HG02798 (cell line): ENCODE measurements at regions not wholly inside any gene's neighbourhood (a gene's known extent, or its start where the extent isn't known, plus 50 kb on each side); places are given as distances from the start of the nearest gene placed in this dataset.

Source experiments
- ATAC-seq: cut with Tn5 transposase; IDR thresholded peaks from one replicate; pipeline ENCODE4 v1.9.1; 2021; ENCODE audit warnings: mild to moderate bottlenecking; ENCODE audit not compliant: unreplicated experiment, poor library complexity

DNA sequence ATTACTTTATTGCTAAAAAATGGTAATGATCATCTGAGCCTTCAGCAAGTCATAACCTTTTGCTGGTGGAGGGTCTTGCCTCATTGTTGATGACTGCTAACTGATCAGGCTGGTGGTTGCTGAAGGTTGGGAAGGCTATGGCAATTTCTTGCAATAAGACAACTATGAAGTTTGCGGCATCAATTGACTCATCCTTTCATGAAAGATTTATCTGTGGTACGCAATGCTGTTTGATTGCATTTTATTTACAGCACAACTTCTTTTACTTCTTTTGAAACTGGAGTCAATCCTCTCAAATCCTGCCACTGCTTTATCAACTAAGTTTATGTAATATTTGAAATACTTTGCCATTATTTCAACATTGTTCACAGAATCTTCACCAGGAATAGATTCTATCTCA, 58.3 kb upstream of the ACO1 start:
- ATAC-seq, result no peak

DNA sequence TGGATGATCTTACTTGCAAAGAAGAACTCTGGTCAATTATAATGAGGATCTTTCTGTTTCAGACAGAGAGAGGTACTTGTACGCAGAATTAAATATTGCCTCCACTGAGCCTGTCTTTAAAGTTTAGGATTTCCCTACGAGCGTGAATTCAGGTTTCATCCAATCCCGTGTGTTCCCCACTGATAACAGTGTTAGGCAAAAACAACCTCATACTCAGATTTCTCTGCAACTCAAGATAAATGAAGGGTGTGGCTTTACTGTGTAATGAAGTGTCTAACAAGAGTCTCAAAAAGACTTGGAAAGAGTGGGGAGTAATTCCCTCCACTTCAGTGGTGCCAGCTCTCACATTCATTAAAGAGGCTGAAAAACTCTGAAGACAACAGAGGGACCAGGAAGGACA, 53.2 kb upstream of the ACO1 start:
- no peak for ATAC-seq

DNA sequence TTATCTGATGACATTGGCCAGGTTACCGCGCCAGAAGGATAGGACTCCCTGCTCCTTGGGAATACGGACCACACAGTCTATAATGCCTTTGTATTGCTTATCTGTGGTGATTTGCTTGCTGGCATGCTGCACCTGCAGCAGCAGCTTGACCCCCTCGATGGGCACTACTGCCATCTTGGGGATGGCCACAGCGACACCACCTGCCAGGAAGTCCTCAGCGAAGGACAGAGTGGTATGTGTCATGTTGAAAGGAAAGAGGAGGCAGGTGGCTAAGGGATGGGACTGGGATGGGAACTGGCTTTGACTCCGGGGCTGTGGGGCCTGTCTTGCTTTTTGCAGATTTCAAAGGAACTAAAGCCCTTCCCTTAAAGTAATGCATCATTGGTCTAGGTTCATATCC, 50.3 kb upstream of the ACO1 start:
- no peak for ATAC-seq
